GM21737 (cell line): ENCODE measurements at regions not wholly inside any gene's neighbourhood (a gene's known extent, or its start where the extent isn't known, plus 50 kb on each side); places are given as distances from the start of the nearest gene placed in this dataset.

Experiments
- ATAC-seq: cut with Tn5 transposase; IDR thresholded peaks from one replicate; pipeline ENCODE4 v1.9.1; 2021; ENCODE audit warnings: mild to moderate bottlenecking, moderate library complexity; ENCODE audit not compliant: unreplicated experiment

- ATAC-seq, result no peak
Measured at GRCh38 chr20:7379621-7380220, 560.5 kb downstream of the HAO1 start.

DNA sequence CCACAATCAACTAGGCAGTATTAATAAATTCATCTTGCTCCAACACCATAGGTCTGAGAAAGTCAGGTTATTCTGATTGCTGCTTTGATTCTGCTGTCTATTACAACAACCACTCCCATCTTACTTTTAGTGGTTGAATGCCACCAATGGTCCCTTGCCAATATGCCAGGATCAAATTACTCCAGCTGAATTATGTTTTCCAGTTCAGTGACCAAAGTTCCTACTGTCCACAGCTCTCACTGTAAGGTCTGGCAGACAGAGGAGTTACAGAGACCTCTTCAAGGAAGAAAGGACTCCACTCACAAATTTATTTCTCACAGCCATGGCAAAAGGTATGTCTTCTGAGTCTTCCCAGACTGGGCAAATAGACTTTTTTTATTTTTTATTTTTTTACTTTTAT, 557.0 kb downstream of the HAO1 start:
- ATAC-seq, result no peak

GRCh38 chr20:7387638-7388193, 552.5 kb downstream of the HAO1 start:
- ATAC-seq, result no peak

DNA sequence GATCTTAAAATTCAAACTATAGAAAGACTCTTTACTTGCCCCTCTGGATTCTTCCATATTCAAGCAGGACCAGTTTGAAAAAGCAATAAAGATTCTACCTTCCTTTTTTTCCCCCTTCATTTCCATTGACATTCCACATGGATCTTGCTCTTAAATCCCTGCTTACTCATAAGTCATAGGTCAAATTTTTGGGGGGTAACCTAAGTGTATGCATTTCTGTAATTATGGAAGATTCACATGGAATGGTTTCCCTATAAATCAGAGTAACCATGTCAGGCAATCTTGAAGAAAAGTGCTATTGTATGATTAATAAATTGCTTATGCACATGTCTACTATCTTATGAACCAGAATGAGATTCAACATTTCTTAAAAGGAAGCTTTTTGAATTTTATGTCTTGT, 551.0 kb downstream of the HAO1 start:
- ATAC-seq, result no peak

DNA sequence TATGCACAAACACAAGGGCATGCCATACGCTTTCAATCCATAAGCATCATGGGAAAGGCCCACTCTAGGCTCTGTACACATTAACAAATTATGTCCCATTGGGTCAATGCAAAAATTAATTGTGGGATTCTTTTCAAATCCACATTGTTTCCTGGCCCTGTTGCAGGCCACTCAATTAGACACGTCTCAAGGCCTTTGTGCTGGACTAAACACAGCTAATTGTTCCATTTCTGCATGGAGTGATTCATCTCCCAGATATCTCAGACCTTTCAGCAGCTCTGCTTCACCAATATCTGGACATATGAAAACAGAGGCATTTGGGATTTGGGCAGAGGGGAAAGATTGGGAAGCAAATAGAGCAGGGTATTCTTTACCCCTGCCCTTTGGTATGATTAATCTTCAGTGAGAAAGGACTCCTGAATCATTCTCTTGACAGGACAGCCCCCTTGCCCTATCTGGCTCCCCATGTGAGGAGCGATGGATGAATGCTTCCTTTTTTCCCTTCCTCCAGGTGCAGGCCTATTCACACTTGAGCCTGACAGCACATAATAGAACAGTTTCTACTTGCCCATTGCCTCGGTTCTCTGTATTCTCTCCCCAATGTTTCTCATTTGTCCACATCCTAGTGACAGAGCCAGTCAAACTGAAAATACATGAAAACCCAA, 547.6 kb downstream of the HAO1 start:
- ATAC-seq, result no peak

- ATAC-seq, result no peak
Measured at GRCh38 chr20:7399114-7399513, 541.1 kb downstream of the HAO1 start.

DNA sequence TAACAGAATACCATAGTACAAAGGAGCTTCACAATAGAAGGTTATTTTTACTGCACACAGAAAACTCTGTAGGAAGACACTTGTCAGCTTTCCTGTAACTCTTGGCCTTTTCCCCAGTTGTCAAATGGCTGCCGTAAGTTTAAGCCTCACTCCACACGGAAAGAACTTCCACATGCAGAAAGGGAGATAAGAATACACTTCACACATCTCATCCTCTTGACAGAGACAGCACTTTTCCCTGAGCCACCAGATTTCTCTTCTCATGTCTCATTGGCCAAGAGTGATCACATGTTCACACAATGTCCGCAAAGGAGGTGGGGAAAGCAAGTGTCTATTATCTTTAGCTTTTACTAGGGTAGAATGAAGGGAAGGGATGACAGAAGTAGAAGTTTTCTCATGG, 540.7 kb downstream of the HAO1 start:
- ATAC-seq, result no peak

DNA sequence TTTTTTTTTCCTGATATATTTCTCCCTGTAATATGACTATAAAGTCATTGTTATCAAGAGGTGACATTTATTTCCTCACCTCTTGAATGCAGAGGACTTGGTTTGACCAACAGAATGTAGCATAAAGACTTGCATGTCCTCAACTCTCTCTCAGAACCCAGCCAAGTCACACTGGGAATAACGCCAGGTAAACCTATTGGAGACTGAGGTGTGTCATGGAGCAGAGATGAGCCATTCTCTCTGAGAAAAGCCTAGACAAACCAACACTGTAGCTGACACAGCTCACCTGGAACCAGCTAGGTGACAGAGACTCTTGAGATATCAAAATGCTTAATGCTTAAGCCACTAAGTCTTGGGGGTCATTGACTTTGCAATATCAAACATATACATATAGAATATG, 533.6 kb downstream of the HAO1 start:
- ATAC-seq, result no peak

- no peak for ATAC-seq
Measured at GRCh38 chr20:7410150-7410549, 530.1 kb downstream of the HAO1 start.

GRCh38 chr20:7411075-7411474, 529.2 kb downstream of the HAO1 start:
- ATAC-seq, result no peak

DNA sequence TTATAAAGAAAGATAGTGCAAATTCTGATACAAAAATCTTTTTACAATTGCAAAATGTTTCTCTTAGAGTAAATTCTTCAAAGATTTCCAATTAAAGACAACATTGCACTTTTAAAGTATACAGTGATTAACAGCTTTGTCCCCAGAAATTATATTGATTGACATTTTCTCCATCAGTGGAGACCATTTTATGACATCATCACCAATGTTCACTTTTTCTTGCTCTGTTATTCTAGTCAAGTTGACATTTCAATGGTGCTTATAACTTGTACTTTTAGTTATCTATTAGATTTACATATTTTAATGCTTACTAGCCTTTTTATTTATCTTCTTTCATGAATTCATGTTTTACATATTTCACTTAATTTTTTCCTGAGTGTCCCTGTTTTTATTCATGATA, 524.8 kb downstream of the HAO1 start:
- ATAC-seq, result no peak

DNA sequence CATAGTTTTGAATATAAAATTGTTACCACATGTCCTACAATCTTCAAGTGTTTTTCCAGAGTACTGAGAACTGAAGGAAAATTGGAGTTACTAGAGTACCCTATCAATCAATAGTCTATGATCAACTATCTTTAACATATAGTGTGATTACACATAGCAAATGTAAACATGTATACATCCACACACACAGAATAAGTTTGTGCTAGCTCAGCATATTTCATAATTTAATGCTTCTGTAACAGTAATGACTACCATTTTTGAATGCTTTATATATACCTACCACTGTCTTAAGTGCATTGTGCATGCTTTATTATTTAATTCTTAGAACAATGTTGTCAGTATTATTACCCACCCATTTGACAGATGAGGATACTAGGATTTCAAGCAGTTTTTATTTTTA, 523.9 kb downstream of the HAO1 start:
- no peak for ATAC-seq

DNA sequence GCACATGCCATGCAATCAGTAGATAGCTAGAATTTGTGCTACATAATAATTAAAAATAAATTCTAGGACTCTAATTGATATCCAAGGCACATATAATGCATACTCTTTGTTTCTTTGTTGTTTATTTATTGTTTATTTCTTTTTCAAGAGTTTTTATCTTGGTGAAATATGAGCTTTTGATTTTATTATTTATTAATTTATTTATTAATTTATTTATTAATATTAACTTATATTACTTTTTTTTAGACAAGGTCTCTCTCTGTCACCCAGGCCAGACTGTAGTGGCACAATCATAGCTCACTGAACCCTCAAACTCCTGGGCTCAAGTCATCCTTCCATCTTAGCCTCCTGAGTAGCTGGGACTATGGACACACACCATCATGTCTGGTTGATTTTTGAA, 519.9 kb downstream of the HAO1 start:
- ATAC-seq, result no peak

GRCh38 chr20:7426890-7427496, 513.3 kb downstream of the HAO1 start:
- no peak for ATAC-seq

GRCh38 chr20:7428946-7429345, 511.3 kb downstream of the HAO1 start:
- ATAC-seq, result no peak

- no peak for ATAC-seq
Measured at GRCh38 chr20:7432612-7433011, 507.6 kb downstream of the HAO1 start.

DNA sequence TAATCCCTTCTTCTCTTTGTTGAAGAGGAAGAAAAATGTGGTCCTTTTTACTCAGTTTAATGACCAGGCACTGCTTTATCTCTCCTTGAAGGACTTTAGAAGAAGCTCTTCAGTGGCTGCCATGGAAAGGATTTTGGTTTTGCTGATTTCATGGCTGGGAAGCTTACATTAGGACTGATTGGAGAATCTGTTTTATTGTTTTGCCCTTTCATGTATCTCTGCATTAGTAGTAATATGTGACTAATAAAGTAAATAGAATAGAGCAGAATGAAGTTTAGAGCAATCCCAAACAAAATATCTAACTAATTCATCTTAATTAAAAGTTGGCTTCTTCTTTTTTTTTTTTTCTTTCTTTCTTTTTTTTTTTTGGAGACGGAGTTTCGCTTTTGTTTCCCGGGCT, 502.9 kb downstream of the HAO1 start:
- ATAC-seq, result no peak

DNA sequence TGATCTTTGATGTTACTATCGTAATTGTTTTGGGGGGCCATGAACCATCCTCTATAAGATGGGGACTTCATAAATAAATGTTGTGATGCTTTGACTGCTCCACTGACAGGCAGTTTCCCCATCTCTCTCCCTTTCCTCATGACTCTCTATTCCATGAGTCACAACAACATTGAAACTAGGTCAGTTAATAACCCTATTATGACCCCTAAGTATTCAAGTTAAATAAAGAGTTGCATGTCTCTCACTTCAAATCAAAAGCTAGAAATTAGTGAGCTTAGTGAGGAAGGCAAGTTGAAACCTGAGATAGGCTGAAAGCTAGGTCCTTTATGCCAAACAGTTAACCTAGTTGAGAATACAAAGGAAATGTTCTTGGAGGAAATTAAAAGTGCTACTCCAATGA, 491.0 kb downstream of the HAO1 start:
- no peak for ATAC-seq

- ATAC-seq, result no peak
Measured at GRCh38 chr20:7452890-7453289, 487.4 kb downstream of the HAO1 start.

DNA sequence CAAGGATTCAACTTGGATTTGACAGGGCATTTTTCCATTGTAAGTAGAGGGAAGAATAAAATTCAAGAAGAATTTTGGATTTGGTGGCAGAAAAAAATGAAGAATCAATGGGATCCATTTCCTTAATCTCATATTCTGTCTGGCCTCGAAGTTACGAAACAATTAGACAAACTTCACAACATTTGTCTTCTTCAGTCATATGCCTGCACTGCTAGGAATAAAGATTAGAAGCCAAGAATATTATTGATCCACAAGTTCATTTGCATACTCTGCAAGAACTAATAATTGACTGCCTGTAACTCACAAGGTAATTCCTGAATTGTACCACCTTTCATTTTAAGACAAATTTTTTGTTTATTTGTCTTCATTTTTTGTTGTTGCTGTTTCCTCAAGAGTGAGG, 486.2 kb downstream of the HAO1 start:
- no peak for ATAC-seq

DNA sequence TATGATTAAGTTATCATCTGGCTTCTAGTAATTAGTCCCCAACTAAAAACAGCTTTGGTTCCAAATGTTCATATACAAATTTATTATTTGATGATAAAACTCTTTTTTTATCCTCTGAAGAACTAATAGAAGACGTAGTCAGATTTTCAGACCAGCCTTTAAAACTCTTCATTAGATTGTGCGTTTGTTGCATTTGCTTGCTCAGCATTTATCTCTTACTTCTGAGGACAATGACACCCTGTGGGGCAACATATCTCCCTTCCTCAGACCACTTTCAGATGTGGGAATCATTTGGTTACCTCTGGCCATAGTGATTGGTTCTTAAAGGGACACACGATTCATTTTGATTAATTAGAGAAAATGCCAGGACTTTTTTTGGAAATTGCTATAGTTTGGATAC, 481.8 kb downstream of the HAO1 start:
- ATAC-seq, result no peak

DNA sequence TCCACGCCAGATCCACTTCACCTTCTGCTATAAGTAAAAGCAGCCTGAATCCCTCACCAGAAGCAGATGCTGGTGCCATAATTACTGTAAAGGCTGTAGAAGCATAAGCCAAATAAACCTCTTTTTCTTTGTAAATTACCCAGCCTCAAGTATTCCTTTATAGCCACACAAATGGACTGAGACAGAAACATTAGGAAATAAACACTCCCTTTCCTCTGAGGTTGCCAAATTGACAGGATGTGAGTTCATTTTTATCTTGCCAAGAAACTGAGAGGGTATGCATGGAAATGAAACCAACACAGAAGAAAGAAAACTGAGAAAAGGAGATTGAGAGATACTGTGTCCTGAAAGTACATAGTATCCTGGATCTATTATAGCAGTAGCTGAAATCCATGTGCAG, 481.2 kb downstream of the HAO1 start:
- no peak for ATAC-seq
